A549 (cell line): ENCODE measurements at regions not wholly inside any gene's neighbourhood (a gene's known extent, or its start where the extent isn't known, plus 50 kb on each side); places are given as distances from the start of the nearest gene placed in this dataset.

Source experiments
- CTCF ChIP-seq: fragments of >200 bp; sonication (Bioruptor Twin); formaldehyde crosslinking; IDR thresholded peaks from 3 replicates; pipeline ENCODE4 v1.5.1; 2016
- ESRRA ChIP-seq: fragments of 150-350 bp; IDR thresholded peaks from 2 replicates; pipeline ENCODE4 v1.6.1; 2014; ENCODE audit warnings: mild to moderate bottlenecking, low read length, borderline replicate concordance
- FOSB ChIP-seq: fragments of 250-450 bp; sonication (Bioruptor Pico); IDR thresholded peaks from 2 replicates; pipeline ENCODE4 v1.5.0; 2020; ENCODE audit warnings: mild to moderate bottlenecking, moderate library complexity
- POLR2A ChIP-seq: IDR thresholded peaks from 2 replicates; pipeline ENCODE4 v1.6.1; 2012; ENCODE audit warnings: mild to moderate bottlenecking, low read length
- TF ChIP-seq, protein P1 (sequence below): fragments of >200 bp; sonication (Bioruptor Twin); formaldehyde crosslinking; IDR thresholded peaks from 3 replicates; pipeline ENCODE4 v1.6.1; 2016

DNA sequence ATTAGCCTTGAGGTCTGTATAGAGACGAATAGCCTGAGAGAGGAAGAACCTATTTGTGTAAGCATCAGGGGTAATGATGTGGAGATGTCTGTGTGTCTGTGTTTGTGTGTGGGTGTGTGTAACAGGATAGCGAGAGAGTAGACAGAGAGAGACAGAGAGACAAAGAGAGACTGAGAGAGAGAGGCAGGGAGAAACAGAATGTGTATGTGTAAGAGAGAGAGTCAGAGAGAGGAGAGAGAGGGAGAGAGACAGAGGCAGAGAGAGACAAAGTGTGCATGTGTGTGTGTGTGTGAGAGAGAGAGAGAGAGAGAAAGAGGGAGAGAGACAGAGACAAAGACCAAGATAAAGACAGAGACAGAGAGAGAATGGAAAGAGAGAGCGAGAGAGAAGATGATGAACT is 396.1 kb downstream of the PAX1 start:
- TF ChIP-seq CTCF (no peak), ESRRA (no peak), FOSB (CRISPR knock-in tag) (no peak), POLR2A (no peak)
- TF ChIP-seq, protein P1, sequence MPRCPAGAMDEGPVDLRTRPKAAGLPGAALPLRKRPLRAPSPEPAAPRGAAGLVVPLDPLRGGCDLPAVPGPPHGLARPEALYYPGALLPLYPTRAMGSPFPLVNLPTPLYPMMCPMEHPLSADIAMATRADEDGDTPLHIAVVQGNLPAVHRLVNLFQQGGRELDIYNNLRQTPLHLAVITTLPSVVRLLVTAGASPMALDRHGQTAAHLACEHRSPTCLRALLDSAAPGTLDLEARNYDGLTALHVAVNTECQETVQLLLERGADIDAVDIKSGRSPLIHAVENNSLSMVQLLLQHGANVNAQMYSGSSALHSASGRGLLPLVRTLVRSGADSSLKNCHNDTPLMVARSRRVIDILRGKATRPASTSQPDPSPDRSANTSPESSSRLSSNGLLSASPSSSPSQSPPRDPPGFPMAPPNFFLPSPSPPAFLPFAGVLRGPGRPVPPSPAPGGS, result no peak
